KOPT-K1 (cell line): ENCODE measurements at regions not wholly inside any gene's neighbourhood (a gene's known extent, or its start where the extent isn't known, plus 50 kb on each side); places are given as distances from the start of the nearest gene placed in this dataset.

Source experiments
- H3K27ac ChIP-seq: fragments of 200-600 bp; sonication (generic); 2 replicates; pipeline ENCODE4 v1.5.1; 2016; ENCODE audit warnings: antibody characterized with exemption, mild to moderate bottlenecking, low read depth, low read length; ENCODE audit not compliant: poor library complexity, severe bottlenecking
- H3K36me3 ChIP-seq: fragments of 200-600 bp; sonication (generic); 2 replicates; pipeline ENCODE4 v1.5.1; 2017; ENCODE audit warnings: antibody characterized with exemption, mild to moderate bottlenecking, low read length, moderate library complexity; ENCODE audit not compliant: insufficient read depth
- H3K9me3 ChIP-seq: fragments of 200-600 bp; sonication (generic); 2 replicates; pipeline ENCODE4 v1.5.1; 2017; ENCODE audit warnings: antibody characterized with exemption, low read length, mild to moderate bottlenecking; ENCODE audit not compliant: insufficient read depth, poor library complexity, severe bottlenecking

DNA sequence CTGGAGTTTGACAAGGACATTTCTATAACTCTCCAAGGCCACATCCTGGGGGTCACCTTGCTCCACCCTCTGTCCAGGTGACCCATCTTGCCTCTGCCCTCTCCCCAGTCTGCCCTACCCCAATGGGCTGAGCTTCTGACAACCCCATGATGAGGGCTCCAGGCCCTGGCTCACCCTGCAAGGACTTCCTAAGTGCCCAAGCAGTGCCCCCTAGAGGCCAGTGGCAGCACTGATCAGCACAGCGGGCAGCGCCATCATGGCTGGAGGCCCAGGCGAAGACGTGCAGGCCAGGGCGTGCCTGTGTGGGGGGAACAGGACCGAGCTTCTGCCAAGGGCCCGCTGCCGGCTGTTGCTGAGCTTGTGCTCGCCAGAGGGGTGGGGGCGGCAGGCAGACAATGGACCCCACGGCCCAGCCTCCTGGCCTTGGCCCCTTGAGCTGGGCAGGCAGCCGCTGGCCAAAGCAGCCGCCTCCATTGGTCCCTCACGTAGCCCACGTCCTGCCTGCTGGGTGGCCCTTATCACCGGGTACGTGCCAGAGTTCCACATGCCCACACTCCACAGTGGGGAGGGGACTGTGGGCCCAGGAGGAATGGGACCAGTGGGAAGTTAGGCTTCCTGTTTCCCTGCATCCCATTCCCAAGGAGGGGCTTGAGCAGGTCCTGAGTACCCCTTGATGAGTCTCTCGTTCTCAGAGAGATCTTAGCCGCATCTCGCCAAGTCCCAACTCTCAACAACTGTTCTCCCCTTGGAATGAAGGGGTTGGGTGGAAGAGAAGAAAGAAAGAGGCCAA lies 64.3 kb downstream of the MRPL14 start:
- Histone ChIP-seq H3K9me3 (no peaks in the 10 kb centered on the region), H3K36me3 (no peaks in the 10 kb centered on the region), H3K27ac (no peak overlapping the region)

DNA sequence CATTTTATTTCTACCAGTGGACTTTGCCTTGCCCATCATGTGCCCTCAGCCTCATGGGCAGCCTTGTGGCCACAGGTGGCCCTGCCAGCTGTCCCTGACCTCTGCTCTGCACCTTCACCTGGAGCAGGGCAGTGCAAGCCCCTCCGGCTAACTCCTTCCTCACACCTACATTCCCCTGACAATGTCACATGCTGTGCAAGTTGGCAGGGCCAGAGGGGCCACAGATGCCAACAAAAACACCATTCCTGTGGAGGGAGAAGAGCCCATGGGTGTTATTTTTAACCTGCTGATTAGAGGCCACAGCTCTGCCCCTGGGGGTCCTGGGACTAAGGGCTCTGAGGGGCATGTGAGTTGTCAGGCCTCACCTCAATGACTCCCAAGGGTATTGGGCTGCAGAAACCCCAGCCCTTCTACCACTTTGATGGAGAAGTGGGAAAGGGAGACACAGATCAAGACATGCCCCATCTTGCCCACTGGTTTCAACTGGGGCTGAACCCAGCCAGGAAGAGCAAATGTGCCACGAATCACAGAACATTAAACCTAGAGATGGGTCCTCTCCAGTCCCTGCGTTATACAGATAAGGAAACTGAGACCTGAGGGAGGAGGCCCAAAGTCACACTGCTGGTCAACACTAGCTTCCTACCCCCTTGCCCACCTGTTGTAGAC lies 65.0 kb downstream of the MRPL14 start:
- Histone ChIP-seq H3K36me3 (no peaks in the 10 kb centered on the region), H3K27ac (no peak overlapping the region), H3K9me3 (no peaks in the 10 kb centered on the region)

DNA sequence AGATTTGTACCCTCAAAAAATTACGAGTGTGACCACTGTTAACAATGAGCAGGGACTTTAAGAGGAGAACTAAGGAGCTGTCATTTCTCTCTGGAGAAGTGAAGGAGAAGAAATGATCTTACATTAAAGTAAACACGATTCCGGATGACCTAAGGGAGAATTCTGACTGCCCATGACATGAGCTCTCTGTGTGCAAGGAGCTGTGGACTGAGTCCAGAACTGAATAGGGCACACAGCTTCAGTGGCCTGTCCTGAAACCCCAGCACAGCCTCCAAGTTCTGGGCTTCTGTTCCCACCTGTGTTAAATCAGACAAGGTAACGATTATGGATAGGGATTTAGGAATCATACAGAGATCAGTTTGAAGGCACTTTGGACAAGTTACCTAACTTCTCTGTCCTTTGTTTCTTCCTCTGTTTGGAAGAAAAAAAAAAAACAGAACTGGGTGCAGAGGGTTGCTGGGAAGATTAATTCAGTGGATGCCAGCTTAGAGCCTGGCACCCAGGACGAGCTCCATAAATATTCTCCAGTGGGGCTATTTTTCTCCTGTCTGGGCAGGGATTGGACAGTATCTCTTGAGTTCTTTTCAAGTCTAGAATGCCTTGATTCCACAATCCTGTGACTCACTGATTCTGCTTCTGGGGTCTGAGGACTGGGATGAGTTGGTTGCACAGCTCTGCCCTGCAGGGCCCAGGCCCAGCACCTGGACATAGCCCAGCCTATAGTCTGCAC lies 65.7 kb downstream of the MRPL14 start:
- H3K27ac ChIP-seq = no peak overlapping the region
- no peaks in the 10 kb centered on the region for H3K9me3 ChIP-seq
- H3K36me3 ChIP-seq = no peaks in the 10 kb centered on the region

DNA sequence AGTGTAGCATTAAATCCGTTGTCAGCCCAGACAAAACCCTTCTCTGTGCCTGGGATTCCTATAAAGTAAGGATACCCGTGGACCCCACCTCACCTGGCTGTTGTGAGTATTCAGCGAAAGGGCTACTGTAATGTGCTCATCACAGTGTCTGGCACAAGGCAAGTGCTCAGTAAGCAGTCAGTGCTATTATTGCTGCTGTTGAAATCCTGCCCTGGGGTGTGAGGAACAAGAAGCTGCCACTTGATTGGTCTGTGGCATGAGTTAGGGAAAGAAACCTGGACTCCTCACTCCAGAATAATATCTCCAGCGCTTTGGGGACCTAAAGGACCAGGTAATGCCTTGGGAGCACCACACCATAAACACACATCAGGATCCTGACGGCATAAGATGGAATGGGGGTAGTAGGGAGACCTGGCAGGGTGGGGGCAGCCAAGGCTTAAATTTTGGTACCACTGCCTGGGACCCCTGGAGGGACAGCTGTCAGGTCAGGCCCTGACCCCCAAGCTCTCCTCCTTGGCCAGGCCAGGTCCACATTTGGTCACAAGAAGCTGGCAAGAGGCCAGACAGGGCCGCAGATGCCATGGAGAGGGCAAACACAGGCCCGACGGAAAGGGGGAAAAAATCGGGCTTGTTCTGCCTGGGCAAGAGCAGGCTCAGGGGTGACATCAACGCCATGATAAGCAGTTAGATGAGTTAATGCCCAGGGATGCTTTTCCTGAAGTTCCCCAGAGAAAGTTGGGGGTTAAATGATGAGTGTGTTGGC lies 66.5 kb downstream of the MRPL14 start:
- H3K36me3 ChIP-seq = no peaks in the 10 kb centered on the region
- no peak overlapping the region for H3K27ac ChIP-seq
- H3K9me3 ChIP-seq = no peaks in the 10 kb centered on the region

DNA sequence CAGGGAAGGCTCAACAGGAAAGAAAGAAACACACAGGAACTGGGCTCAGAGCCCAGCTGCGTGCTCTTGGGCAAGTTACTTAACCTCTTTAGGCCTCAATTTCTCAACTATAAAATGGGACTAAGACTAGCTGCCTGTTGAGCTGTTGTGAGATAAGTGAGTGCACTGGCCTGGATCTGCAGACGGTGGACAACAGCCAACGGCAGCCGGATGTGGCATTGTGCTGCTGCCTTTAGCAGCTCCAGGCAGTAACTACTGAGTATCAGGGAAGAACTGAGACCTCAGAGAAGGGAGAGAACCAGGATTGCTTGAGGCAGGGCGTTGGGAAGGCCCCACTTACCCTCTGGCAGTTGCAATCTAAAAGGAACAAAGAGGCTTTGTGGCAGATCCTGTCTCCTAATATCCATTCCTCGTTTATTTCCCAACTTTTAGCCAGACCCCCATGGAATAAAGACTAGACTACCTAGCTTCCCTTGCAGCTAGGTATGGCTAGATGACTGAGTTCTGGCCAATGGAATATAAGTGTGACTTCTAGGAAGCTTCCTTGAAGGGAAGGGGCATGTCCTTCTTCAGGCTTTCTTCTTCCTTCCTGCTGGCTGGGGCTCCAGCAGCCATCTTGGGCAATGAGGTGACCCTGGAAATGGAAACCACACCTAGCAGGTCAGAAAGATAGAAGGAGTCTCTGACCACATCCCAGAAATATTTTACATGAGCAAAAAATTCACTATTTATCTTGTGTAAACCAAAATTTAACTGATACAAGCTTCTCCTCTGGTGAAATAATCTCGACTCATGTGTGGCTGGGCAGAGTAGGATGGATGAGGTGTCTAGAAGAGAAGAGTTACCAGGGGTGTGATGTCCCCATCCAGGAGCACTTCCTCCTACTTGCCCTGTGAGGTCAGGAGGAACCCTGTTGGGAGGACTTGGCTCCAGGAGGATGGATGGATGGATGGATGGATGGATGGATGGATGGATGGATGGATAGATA lies 67.6 kb downstream of the MRPL14 start:
- Histone ChIP-seq H3K36me3 (no peaks in the 10 kb centered on the region), H3K27ac (no peak overlapping the region), H3K9me3 (no peaks in the 10 kb centered on the region)

DNA sequence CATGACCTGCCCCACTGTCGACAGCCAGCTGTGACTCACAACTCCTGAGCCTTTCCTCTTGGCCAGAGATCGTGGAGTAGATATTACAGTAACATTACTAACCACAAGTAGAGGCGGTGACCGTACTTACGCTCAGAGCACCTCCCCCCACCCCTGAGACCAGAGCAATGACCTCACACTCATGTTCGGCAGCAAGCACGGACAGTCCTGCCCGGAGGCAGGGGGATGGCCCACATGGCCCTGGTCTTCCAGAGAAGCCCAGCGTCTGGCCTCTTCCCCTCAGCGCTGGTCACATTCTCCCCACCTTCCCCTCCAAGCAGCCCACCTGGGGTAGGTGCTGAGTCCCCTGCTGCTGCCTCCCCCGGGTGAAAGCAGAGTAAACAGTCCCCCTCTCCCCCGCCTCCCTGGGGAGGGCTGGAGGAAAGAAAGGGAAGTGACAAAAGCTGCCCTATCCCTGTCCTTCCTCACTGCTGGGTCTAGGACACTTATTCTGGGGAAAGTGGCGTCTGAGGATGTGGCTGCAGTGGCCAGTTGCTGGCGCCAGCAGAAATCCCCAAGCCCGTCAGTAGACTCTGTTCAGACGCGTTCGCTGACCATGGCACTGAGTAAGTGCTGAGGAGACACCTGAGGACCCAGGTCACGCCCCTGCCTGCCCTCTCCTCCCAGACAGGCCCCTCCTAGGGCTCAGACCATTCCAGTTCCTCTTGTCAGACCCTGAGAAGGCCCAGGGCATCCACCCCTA lies 68.5 kb downstream of the MRPL14 start:
- no peaks in the 10 kb centered on the region for H3K36me3 ChIP-seq
- H3K9me3 ChIP-seq = no peaks in the 10 kb centered on the region
- no peak overlapping the region for H3K27ac ChIP-seq

DNA sequence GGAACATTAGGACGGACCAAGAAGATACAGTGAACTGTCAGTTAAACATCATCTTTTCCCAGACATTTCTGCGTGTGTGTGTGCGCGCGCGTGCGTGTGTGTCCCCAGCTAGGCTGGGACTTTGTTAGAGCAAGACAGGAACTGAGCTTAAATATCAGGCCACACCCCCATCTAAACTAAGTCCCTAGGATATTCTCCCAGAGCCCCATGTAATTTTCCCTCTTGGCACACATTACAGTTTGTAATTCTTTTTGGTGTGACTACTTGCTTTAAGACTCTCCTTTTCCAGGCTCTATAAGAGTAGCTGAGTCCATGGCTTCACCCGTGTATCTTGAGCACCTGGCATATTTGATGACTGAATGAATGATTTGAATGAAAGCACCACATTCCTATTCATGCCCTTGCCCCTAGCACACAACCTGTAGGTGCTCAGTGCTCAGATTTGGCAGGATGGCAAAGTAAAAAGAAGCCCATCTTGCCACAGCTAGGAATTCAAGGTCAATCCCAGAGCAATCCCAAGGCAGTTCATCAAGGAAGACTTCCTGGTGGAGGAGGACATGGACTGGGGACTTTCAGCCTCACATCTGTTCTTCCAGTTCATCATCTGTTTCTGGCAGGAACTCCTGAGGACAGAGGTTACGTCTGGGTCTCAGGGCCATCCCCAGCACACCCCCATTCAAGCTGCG lies 69.2 kb downstream of the MRPL14 start:
- Histone ChIP-seq H3K27ac (no peak overlapping the region), H3K36me3 (no peaks in the 10 kb centered on the region), H3K9me3 (no peaks in the 10 kb centered on the region)

DNA sequence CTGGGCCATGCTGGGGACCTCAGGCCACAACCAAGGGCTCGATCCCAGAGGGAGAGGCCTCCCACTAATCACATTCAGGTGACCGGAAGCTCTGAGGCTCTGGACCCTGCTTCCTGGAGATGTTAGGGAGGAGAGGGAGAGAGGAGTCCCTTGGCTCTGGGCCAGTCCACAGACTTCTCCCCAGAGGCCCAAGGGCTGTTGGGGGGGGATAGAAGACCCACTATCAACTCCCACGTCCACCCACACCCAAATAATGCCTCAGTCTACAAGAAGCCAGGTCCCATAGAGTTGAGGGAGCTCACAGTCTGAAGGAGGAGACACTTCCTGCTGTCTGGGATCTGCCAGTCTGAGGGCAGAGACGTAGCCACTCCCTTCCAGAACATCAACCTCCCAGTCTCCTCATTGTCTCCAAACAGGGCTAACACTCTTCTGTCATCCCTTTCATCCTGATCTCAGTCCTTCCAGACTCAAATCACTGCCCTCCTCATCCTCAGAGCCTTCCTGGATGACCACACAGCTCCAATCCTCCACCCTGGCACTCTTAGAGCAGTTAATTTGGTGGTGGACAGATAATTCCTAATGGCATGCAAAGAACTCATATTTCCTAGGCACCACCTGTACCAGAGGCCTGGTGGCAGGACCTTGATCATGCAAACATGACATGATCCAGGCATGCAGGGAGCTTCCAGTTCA lies 69.9 kb downstream of the MRPL14 start:
- Histone ChIP-seq H3K36me3 (no peaks in the 10 kb centered on the region), H3K27ac (no peak overlapping the region), H3K9me3 (no peaks in the 10 kb centered on the region)

DNA sequence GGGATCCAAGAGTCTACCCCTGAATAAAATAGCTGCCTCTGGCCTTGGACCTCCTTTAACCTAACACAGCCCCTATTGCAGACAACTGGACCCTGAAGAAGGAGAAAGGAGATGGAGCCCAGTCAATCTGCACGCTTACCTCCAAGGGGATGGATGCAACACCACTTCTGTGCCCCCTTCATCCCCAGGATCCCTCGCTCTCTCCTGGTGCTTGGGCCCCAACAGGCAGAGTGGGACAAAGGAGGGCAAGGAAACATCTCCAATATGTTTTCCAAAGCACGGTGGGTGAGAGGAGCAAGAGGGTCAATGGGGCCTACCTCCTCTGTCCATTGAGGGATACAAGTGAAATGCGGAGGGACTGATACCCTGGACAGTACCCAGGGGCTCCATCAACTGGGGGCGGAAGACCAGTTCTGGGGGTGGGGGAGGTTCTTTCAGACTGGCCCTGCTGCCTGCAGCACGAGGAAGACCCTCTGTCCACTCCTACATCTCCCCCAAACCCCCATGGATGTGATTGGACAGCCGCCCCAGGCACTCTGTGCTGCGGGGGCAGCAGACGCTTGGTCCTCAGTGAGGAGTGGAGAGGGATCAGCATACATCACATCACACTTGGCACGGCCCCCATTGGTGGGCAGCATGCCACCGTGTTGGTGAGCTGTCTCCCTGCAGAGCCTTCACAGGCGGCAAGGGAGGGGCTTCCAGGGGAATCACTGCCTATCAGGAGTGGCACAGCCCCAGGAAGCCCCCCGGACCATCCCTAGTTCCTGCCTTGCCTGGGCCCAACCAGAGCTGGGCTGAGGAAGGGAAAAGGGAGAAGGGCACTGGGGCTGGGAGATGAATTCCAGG lies 70.6 kb downstream of the MRPL14 start:
- Histone ChIP-seq H3K9me3 (no peaks in the 10 kb centered on the region), H3K27ac (no peak overlapping the region), H3K36me3 (no peaks in the 10 kb centered on the region)

DNA sequence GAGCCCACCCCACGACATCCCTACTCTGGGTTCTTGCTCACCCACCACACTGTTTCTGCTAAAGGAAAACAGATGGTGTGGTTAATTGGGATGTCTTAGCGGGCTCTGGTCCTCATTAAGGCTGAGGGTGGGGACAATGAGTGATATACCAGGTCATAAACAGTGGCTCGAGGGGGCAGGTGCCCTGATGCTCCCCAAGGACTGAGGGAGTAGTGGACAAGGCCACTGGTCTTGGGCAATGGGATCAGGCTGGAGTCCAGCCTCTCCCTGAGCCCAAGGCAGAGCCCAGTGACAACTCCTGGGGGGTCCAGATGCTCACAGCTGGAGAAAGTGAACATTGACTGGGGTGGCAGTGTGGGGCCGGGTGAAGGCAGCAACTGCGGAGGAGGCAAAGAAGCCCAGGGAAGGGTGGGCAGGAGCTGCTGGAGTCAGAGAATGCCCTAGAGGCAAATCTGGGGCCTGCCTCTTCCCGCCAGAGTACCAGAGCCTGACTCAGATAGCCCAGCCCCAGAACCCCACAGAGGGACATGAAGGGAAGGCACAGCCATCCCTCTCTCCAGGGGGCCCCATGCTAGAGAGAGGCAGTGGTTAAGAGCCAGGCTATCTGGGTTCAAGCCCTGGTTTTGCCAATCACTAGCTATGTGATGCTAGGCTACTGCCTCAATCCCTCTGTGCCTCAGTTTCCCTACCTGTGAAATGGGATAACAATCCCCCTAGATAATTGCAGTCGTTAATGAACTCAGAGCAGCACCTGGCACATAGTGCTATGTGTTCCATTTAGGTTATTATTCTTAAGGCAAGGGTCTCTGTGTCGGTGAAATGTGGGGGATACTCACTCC lies 72.3 kb downstream of the MRPL14 start:
- no peak overlapping the region for H3K27ac ChIP-seq
- H3K36me3 ChIP-seq = no peaks in the 10 kb centered on the region
- H3K9me3 ChIP-seq = no peaks in the 10 kb centered on the region

DNA sequence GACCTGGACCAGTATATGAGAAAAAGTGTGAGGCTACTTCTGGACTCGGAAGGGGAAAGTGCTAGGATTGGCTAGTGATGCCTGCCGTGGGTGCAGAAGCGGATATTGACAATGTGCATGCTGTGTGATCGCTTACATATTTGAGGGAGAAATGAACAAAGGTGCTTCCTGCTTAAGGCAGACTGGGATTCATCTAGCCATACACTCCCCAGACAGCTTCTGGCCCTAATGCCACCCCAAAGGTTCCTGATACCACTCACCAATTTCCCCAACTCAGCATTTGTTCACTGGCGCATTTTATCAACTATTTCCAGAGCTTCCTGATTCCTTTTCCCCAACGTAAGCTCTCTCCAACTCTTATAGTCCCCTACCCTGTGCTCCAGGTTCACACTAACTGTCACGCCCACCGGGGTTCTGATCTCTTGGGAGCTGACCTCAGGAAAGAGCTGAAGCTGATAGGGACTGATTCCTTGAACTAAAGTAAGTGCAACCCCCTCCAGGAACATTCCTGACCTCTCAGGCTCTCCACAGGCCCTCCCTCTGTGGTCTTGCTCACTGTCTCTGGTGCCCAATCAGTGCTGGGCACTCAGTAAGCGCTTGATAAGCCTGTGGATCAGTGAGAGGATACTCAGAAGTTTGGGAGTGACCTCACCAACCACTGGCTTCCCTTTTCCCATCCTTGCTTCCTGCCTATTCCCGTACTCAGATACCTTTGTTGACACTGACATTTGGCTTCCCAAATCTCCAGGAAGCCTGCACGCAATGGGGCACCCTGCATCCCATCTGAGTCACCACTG lies 73.3 kb downstream of the MRPL14 start:
- Histone ChIP-seq H3K36me3 (no peaks in the 10 kb centered on the region), H3K27ac (no peak overlapping the region)

More for the DNA sequence above, 73.3 kb downstream of the MRPL14 start:
- H3K9me3 ChIP-seq = no peaks in the 10 kb centered on the region
